GM18517 (cell line): ENCODE measurements at regions not wholly inside any gene's neighbourhood (a gene's known extent, or its start where the extent isn't known, plus 50 kb on each side); places are given as distances from the start of the nearest gene placed in this dataset.
"Not testable (repeated sequence)": the region's sequence is repeated elsewhere in the genome, so short reads cannot be mapped to it uniquely, and the experiment has no call there.

Source experiments
- ATAC-seq: cut with Tn5 transposase; IDR thresholded peaks from one replicate; pipeline ENCODE4 v1.9.1; 2021; ENCODE audit warnings: mild to moderate bottlenecking, moderate library complexity; ENCODE audit not compliant: unreplicated experiment

DNA sequence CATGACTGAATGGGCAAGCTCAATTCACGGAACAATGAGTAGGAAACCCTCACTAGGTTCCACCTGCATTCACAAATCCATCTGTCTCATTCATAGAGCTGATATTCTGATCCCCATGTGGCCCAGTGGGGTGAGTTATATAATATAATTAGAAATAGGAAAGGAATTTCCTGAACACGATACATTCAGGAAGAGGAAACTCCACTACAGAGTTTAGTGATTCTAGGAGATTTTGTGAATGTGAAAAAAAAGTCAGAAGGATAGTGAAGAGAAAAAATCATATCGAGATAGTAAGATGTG is 471.2 kb downstream of the GASK1B start:
- ATAC-seq = no peak

DNA sequence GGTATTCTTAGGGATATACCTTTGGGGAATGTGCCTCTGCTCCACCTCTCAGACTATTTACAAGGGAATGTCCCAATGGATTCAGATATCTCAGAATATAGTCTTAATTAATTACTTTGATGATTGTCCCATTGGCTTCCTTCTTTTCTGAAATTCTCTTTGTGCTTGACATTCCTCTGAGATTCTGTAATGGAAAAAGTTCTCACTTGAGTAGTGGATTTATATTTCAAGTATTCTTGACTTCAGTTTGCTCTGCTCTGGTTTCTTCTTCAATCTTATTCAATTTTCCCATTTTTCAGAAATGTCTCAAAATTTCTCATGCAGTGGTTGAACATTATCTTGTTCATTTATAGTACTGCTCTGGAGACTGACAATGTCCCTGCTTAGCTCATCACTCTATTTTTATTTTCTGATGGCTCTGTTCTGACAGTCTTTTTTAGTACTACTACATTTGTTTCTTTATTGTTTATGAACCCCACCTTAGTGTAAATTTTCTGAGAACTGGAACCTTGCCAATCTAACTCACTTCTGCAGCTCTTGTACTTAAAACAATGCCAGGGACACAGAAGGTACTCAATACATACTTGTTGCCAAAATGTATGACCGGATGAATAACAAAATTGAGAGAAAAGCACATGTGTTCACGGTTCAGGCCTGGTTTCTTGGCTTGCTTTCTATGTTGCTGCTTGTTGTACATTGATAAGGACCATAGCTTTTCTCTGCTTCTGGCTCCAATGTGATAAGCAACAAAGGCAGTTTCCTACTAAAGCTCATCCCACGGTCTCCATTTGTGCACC is 471.7 kb downstream of the GASK1B start:
- no peak for ATAC-seq

DNA sequence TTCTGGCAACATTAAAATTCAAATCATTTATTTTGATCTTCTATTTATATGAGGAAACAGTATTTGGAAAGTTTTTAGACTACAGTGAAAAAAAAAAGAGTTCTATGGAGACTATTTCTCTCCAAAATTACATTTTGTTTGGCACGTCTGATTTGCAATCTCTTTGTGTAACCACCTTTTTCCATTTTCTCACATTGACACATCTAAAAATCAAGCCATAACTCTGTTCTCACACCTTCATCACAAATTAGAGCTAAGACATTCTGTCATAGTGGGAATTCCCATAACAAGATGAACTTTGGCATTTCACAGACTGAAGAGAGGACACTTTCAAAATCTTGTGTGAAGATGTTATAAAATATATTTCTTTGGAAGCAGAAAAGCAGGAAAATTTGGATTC is 468.9 kb downstream of the GRIA2 start:
- ATAC-seq = no peak

DNA sequence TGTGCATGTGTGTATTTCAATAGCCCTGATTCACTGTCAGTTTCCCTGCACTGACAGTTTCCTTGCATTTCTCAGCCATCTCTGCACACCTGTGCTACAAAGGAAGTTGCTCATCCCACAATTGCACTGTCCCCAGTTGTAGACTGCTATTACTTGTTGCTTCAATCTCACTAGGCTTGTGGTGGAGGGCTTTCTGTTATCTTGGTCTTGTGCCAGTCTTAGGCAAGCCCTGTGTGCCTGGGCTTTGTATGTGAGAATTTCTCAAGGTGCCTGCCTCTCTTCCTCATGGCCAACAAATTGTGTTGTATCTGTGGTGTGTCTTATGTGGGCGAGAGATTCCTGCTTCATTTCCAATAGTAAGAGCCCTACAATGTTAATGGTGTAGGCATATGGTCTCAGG is 467.4 kb downstream of the GRIA2 start:
- ATAC-seq = no peak

DNA sequence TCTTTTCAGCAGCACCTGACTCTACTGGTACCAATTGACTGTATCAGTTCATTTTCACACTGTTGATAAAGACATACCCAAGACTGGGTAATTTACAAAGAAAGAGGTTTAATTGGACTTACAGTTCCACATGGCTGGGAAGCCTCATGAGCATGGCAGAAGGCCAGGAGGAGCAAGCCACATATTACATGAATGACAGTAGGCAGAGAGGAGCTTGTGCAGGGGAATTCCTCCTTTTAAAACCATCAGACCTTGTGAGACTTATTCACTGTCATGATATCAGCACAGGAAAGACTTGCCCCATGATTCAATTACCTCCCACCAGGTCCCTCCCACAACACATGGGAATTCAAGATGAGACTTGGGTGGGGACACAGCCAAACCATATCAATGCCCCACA is 458.8 kb downstream of the GRIA2 start:
- ATAC-seq = not testable (repeated sequence)

DNA sequence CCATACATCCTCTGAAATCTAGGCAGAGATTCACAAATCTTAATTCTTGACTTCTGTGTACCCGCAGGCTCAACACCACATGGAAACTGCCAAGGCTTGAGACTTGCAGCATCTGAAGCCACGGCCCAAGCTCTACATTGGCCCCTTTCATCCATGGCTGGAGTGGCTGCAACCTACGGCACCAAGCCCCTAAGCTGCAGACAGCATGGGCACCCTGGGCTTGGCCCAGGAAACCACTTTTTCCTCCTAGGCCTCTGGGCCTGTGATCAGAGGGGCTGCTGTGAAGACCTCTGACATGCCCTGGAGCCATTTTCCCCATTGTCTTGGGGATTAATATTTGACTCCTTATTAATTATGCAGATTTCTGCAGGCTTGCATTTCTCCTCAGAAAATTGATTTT is 457.9 kb downstream of the GRIA2 start:
- no peak for ATAC-seq

DNA sequence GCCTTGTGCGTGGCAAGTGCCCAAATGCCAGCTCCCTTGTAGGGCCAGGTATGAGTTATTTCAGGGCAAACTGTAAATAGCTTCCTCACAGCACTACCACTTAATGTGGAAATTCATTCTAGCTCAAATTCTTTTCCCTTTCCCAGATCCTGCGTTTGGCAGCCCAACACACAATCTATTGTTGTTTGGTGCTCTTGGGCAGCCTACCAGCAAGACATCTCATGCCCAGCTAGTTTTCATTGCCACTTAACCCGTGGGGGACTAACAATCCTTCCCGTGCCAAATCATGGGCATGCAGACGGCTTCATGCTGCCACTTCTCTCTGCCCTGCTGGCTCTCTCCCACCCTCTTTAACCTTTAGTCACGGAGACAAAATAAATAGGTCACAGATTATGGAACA is 454.2 kb downstream of the GRIA2 start:
- ATAC-seq = no peak

DNA sequence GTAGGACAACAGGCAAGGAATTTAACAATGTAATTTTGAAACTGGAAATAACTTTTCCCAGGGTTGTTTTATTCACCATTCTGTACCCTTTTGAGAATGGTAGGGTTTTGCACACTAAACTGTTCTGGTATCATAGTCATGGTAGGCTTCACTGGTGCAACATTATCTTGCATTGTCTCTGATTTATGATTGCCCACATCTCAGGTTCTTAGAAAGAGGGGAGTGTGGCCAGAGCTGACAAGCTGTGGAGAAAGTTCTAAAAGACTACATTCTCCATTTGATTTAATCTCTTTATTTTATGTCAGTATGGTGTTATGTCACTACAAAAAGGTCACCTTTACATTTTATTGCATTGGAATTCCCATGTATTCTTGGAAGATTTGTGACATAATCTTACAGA is 447.3 kb downstream of the GRIA2 start:
- no peak for ATAC-seq

DNA sequence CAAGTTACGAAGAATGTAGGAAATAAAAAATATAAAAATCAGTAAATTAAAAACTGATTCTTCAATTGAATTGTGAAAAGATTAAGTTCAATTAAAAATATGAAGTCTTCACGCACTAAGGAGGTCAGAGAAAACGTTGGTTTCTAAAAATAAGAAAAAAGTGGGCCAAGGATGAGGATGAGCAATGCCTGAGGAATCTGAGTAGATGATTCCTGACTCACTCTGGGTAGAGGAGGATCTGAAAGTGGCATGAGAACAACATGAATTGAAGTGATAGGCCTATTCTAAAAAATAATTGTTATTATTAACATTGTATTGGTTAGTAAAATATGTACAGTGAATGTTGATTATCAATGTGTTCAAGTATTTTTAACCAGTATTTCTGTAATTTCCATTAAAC is 444.2 kb downstream of the GRIA2 start:
- no peak for ATAC-seq

DNA sequence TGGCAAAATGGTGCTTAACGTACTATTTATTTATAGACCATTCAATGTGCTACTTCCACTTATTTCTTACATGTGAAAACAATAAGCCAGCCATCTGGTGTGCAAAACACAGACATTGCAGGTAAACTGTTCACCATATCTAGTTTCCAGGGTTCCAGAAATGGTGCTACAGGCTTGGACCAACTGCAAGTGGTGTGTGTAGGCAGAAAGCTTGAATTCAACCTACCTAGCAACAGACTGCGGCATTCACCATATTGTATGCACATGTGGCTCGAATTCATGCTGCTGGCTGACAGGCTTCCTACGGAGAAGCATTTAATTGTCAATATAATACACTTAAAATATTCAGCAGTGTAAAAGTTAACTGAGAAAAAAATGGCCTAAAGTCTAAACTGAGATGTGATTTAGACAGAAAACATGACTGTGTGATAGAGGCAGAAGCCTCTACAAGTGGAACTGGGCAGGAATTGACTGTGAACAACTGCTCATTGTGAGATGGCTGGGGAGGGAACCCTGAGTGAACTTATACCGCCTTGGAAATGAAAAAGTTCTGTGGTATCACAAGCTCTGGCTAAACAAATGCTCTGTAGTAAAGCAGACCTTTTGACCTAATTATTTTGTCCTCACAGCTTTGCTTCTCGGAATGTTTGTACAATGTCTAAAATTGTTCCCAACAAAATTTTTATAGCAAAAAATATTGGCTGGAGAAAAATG is 434.7 kb downstream of the GRIA2 start:
- no peak for ATAC-seq

DNA sequence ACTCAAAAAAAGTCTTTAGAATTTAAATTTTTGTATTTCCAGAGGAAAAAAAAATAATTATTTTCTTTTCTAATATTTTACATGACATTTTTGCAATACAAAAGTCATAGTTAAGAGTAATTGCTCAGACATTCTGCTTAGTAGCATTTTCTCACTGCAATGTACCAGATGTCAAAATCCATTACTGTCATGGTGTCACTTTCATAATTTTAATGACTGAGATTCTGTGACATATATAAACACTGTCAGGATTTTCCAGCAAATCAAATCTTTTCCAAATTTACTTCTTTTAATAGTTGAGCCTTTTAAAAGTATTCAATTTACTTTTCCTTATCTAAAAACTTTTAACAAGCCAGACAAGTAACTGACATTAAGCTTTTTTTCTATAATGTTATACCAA is 422.7 kb downstream of the GRIA2 start:
- ATAC-seq = no peak

DNA sequence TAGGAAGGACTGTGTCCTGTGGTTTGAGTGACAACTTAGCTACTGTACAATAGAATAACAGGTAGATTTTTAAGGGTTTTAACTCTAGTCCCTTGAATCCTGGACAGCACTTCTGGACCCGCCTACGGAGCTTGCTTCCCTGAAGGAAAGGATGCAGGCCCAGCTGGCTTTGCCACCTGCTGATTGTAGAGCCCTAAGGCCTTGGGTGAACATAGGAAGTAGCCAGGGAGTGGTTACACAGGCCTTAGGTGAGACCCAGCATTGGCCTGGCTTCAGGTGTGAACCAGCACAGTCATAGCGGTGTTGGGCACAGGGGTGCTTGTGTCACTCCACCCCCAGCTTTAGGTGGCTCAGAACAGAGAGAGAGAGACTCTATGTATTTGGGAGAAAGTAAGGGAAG is 413.5 kb downstream of the GRIA2 start:
- no peak for ATAC-seq

DNA sequence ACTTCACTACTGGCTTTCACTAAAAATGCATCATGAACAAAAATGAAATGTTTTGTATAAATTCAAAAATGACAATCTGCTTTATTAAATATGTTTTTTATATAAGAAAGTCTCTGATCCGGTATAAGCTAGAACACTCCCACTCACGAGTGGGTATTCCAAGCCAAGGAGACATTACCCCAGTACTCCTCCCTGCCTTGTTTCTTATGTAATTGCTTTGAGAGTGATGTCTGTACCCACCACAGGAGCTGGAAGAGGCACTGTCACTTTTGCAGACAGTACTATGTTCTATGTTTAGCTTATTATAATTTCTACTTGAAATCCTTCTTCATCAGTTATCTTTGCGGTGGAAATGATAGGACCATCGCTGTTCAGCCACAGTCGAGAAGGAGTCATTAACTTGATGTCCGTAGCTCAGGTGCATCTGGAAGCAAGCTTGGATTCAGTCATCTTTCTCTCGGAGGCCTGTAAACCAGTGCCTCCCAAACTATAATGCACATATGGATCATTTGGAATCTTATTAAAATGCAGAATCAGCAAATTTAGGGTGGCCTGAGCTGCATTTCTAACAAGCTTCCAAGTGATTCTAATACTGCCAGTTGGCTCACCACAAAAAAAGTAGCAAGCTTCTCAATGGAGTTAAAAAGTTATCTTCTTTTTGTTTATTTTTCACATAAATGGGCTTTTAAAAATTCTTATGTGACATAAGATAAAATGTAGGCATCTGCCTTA is 396.4 kb downstream of the GRIA2 start:
- no peak for ATAC-seq

DNA sequence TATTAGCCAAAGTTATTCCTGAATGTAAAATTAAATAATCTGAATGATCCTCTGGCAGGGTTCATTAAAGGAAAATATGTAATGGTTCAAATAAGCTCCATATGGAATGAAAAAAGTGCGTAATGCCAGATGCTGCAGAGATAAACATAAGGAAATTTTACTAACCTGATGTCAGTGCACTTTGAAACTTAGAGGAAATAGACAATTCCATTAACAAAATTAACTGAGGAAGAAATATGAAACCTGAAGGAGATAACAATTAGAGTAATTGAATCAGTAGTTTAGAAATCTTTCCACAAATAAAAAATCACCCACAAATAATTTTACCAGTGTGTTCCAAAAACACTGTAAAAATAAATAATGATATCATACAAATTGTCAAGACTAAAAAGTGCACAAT is 387.5 kb downstream of the GRIA2 start:
- ATAC-seq = no peak

DNA sequence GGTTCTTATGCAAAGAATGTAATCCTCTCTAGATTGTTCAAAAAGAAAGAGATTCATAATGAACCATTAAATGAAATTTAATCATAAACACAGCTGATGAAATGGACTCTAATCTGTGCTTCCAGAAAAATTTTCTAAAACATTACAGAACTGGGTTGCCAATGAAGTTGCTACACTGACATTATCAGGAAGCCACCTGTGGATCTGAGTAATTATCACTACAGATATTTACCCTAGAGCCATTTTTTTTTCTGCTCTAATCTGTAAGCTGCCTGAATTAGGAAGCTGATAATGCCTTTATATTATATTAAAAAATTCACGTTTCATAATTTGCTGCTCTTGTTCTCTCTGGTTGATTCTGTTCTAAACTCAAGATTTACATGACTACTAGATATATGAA is 380.1 kb downstream of the GRIA2 start:
- ATAC-seq = no peak

DNA sequence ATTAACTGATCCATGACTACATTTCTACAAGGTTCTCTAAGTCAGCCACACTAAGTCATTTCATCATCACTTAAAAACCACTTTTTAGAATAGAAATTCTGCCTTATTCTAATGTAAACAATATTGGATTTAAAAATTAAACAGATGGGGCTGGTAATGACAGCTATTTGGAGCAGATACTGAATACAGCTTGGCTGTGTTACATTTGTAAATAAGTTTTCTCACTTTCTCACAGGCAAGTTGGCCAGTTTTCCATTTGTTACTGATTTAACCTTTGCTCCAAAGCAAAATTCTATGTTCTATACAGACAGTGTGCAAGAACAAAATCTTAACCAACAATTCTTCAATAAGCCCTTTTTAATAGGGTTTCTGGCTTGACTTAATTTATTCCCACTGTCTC is 370.7 kb downstream of the GRIA2 start:
- ATAC-seq = no peak

DNA sequence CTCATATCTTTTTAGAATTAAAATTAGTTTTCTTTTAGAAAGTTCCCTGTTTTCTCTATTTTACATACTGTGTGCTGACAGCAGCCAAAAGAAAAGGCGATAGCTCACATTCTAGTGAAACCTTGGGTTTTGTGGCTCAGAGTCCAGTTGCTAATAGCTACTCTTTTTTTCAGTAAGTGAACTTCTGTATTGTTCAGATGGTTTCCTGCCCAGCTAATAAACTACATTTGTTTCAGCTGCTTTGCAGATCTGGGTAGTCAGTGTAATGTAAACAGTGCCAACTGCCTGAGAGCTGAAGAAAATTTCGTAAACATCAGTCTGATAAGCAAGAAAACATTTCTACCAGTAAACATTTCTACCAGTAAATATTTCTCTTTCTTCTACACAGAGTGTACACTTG is 370.2 kb downstream of the GRIA2 start:
- ATAC-seq = no peak

DNA sequence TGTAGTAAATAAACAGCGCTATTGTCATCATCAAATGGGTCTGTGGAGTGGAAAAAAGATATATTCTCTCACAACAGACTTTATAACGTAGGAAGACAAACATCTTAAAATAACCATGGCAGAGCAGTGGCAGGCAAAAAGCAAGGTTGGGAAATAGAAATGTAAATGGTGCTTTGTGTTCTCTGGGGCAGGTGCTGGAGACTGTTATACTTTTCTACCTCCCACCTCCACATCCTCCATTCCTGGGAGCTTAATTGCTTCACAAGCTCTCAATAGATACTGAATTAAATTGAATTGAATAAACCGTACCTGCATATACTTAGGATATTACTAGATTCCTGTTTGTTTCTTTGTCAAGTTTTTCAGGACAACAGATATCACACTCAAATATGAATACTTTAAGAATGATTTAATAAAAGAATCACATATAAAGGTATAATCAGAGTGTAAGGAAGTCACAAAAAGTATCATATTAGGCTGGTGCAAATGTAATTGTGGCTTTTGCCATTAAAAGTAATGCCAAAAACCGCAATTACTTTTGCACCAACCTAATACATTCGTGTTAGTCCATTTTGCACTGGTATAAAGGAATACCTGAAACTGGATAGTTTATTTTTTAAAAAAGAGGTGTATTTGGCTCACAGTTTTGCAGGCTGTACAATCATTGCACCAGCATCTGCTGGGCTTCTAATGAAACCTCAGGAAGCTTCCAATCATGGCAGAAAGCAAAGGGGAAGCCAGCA is 367.3 kb downstream of the GRIA2 start:
- no peak for ATAC-seq

DNA sequence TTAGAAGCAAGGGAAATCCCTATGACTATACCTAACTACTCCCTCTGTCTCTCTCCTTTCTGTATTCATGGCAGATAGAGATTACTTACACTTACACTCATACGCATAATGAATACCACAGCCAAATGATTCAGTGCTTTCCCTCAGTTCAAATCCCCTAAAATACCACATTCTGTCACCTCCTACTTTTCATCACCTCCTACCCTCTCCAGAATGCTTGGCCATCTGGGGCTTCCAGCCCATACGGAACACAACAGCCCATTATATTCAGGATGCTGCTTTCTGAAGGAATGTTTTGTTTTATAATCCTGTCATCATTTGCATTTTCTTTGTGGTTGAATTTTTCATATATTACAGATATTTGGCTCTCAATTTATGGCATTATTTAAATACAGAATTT is 361.6 kb downstream of the GRIA2 start:
- no peak for ATAC-seq

DNA sequence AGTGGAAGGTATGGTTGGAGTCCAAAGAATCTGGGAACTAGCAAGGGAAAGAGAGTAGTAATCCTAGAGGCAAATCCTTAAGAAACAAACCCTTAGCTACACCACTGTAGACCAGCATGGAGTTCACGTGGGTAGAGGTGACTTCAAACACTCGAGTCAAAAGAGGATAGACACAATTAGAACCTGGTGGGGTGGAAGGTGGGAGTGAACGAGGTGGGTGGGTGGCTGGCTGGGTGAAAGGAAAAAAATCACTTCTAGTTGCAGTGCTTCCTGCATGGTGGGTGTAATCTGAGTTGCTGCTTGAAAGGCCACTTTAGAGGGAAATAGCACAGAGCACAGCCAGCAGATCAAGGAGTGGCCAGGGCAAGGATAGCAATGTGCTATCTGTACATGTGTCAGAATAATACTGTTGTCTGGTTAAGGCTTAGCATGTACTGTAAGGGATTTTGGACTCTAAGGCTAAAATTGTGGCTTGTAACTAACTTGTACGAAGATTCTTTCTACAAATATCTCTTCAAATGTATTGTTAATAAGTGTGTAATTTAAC is 356.2 kb downstream of the GRIA2 start:
- no peak for ATAC-seq

DNA sequence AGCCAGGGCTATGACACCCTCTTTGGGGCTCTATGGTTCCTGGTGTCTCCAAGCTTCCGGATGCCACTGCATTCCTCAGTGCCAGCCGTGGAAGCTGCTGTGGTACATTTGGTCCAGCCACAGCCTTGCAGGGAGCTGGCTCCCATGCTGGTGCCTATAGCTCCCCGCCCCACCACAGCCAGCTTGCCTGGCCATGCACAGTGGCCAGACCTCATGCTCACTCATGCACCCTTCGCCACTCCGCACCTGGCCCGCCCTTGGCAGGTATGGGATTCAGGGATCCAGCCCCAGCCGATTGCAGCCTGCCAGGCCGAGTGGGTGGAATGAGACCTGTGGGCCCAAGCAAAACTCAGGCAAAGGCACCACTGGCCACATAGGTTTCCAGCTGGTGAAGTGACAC is 354.8 kb downstream of the GRIA2 start:
- ATAC-seq = no peak
